GM21529 (cell line): ENCODE measurements at regions not wholly inside any gene's neighbourhood (a gene's known extent, or its start where the extent isn't known, plus 50 kb on each side); places are given as distances from the start of the nearest gene placed in this dataset.

Source experiments
- ATAC-seq: cut with Tn5 transposase; IDR thresholded peaks from one replicate; pipeline ENCODE4 v1.9.1; 2021; ENCODE audit not compliant: unreplicated experiment

GRCh38 chr6:84425971-84426705 is 198.7 kb upstream of the CEP162 start:
- no peak for ATAC-seq

DNA sequence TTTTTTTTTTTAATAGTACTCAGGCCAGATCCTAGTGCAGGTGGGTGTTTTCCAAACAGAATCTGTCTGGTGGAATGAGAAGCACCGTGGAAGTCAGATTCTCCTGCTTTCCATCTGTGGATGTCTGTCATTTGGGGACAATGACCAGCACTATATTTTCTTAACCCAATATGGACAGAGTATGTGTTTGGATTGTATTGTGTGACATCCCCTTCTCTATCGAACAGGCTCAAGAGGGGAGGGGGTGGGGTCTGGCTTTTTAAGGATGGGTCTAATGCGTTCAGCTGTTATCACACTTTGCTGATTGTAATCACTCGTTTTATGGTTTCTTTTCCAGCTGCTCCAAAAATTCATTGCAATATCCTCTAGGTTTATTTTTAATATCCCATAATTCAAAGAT is 197.5 kb upstream of the CEP162 start:
- no peak for ATAC-seq

GRCh38 chr6:84422380-84422968 is 195.0 kb upstream of the CEP162 start:
- ATAC-seq: peak; percentile 73

- no peak for ATAC-seq
Measured at GRCh38 chr6:84421031-84421430, 193.6 kb upstream of the CEP162 start.

DNA sequence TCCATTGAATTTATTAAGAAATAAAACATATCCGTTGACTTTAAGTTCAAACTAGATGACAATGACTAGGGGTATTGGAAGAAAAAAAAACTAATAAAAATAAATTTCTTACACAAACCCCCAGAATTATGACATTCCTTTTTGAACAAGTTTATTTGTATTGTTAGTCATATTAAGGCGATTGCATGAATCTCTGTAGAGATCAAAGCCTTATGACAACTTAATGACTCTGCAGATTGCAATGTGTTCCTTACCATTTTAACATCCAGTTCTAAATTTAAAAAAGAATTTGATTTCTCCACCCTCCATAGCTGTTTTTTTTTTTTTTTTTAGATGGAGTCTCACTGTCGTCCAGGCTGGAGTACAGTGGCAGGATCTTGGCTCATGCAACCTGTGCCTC is 189.8 kb upstream of the CEP162 start:
- ATAC-seq: no peak

- no peak for ATAC-seq
Measured at GRCh38 chr6:84416043-84416657, 188.7 kb upstream of the CEP162 start.

- ATAC-seq: no peak
Measured at GRCh38 chr6:84415517-84415916, 188.1 kb upstream of the CEP162 start.

- ATAC-seq: no peak
Measured at GRCh38 chr6:84415068-84415467, 187.6 kb upstream of the CEP162 start.

DNA sequence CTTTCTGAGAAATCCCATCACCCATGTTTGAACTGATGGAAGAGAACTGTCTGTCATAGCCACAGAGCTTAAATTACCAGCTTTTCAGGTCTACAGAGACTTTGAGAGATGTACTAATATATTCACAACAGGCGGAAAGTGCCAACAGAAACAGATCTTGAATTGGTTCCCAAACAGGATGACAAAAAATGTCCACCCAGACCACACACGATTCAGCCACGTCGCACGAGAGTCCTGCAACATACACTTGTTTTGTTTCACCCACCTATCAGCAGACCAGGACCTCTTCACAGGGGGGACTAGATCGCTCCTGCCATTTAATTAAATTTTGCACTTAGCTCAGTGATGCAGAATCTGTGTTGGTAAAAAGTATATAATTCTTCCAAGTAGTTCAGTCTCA is 187.1 kb upstream of the CEP162 start:
- ATAC-seq: no peak

- no peak for ATAC-seq
Measured at GRCh38 chr6:84411060-84411629, 183.7 kb upstream of the CEP162 start.

- no peak for ATAC-seq
Measured at GRCh38 chr6:84409911-84410310, 182.5 kb upstream of the CEP162 start.

DNA sequence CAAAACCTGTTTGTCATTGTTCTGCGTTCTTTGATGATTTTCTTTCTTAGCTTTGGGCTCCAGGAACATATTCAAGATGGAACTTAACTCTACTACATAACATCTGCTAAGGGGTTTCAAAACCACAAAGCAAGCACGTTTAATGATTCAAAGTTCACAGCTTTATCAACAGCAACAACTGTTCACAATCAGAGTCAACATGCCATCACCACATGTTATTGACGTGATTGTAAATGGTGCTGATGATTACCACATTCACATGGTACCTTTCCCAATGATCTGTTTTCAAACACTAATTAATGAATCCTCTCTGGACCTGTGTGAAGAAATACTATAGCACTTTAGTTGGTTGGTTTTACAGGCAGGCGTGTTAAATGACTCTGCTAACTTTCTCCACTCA is 180.6 kb upstream of the CEP162 start:
- no peak for ATAC-seq

DNA sequence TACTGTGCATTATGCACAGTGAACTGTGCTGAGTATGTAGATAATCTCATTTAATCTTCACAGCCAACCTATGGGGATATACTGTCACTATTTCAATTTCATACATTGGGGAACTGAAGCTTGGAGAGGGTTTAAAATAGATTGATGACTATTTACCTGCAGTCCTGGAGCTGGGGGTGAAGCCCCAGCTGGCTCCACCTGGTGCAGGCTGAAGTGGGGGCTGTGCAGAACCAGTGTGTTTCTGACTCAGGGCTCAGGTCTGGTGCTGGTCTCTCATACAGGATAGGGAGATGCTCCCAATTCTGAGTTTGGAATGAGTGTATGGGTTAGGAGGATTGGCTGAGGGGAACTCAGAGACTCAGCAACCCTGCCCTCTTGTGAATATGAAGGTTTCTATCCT is 176.1 kb upstream of the CEP162 start:
- no peak for ATAC-seq

DNA sequence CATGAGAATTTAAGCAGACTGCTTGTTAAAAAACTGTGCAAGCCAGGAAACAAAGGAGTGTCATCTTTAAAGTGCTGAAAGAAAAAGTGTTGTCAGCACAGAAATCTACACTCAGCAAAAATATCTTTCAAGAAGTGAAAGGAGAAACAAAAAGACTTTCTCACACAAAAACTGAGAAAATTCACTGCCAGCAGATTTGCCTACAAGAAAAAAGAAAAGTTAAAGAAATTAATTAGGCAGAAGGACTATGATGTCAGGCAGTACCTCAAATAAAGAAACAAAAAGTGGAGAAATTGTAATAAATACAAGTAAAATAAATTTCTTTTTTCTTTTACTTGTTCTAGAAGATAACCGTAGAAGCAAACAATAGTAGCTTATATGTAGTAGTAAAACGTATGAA is 171.6 kb upstream of the CEP162 start:
- no peak for ATAC-seq

DNA sequence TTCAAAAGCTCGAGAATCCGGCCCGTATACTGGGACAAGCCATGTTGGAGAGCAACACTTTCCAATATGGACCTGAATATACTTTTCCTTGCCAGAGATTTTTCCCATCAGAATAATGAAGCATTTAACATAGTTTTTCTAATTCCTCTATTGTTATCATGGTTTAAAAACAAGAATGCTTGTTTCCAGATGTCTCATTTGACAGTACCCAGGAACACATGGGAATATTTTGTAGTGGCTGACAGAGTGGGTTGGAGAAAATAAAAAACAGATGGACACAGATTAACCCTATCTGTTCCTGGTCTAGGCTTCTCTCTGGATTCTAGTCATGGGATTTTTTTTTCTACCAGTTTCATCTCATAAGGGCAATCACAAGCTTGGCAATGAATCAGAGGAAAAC is 164.8 kb upstream of the CEP162 start:
- ATAC-seq: no peak

DNA sequence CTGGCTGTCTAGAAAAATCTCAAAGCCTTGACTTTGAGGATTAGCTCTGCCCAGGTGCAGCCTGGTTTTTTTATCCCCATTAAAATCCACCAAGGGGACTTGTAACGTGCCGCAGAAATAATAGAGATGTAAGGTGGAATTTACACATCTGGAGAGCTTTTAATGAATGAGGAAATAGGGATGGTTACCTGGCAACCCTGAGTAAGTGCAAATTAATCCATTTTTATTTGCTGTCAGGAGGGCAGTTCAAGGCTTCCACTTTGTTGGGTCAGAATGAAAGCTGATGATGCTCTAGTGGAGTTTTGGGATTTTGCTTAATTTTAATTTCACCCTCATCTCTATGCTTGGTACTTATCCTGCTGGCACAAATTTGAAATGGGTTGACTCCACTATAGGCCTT is 163.4 kb upstream of the CEP162 start:
- ATAC-seq: no peak

DNA sequence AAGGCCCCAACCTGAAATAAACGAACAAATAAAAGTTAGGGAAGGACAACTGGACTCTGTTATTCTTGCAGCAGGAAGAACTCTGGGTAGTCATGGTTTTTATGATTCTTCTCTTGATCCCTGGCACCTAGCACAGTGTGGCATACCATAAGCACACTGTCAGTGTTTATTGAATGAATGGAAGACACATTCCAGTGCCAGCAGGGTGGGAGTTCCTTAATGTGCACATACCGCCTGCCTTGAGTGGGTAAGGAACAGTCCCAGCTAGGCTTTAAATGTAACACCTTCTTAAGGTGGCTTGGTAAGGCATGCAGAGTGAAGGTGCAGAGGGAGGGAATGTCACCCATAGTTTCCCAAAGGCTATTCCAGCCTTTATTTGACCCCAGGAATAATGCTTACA is 162.9 kb upstream of the CEP162 start:
- no peak for ATAC-seq

- no peak for ATAC-seq
Measured at GRCh38 chr6:84379142-84379541, 151.7 kb upstream of the CEP162 start.

DNA sequence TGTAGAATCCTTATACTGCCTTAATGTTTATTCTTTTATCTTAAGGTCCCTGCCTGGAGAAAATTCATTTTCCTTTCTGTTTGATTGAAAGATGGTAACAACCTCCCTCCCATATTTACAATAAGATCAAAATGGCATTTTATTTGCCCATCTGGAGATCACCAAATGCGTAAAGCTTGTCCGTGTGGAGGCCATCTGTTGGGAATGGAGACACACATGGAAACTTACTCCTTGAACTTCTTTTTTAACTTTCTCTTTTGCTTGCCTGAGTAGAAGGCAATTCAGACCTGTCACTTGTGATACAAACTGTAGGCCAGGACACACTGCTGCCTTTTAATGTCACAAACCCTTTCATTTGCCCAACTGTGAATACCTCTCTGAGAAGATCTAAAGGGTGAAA is 144.8 kb upstream of the CEP162 start:
- no peak for ATAC-seq

- no peak for ATAC-seq
Measured at GRCh38 chr6:84371681-84372080, 144.2 kb upstream of the CEP162 start.

DNA sequence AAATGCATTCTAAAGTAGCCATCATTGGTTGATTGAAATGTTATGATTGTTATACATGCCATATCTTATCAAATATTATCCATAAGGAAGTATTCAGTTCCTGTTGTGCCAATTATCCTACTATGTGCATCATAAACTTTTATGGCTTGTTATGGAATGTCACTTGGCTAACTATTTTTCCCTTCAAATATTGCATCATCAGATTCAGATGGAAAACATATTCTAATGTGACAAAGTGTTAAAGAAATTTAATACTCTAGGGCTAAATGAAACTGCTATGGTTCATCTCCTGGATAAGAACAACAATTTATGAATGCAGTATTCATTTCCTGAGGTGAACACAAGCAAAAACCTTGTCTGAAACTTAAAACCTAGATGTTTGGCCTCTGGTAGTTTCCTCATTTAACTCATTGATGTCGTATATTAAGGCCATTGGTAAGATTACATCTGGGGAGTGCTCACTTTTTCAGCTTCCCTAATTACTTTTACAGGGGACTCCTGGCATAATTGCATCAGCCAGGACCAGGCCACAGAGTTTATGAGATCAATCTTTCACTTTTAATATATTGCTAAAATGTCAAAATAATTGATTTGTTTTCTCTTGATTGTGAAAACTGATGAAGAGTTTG is 134.9 kb upstream of the CEP162 start:
- ATAC-seq: no peak
